Stimulated activated CD4-positive, alpha-beta T cell treated with anti-CD3 and anti-CD28 coated beads, TNF-alpha, amount 100 ng/mL, for 1 hour (primary cell): ENCODE measurements at regions not wholly inside any gene's neighbourhood (a gene's known extent, or its start where the extent isn't known, plus 50 kb on each side); places are given as distances from the start of the nearest gene placed in this dataset.

Experiments
- DNase-seq, 3 donors: peaks; one replicate each; pipeline ENCODE4 v3.0.0-alpha.2; 2020; ENCODE audit warnings: low read depth in 3 of 3, low spot score in 1 of 3

- DNase-seq: no peak
Measured at GRCh38 chr4:38189445-38189844, 229.2 kb downstream of the PTTG2 start.

DNA sequence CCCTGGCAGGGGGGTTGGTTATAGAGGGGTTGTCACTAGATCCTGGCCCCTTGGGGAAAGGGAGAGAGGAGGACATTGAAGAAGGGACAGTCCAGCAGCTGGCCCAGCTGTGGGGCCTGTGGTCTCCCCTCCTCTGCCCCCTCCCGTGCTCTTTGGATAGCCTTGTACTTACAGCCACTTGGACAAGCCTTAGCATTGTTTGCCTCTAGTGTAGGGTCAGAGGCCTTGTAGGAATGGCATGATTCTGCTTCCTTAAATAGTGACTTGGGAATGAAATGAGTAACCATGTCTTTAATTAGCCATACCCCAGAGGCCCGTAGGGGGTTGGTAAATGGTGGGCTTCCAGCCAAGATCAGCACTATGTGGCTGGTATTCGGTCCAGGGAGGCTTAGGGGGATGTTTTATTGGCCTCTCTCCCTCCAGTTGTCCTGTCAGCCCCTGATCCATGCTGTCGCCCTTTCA lies 230.6 kb downstream of the PTTG2 start:
- no peak for DNase-seq

GRCh38 chr4:38192516-38192915 lies 232.3 kb downstream of the PTTG2 start:
- no peak for DNase-seq

GRCh38 chr4:38193236-38193863 lies 233.2 kb downstream of the PTTG2 start:
- DNase-seq: no peak

DNA sequence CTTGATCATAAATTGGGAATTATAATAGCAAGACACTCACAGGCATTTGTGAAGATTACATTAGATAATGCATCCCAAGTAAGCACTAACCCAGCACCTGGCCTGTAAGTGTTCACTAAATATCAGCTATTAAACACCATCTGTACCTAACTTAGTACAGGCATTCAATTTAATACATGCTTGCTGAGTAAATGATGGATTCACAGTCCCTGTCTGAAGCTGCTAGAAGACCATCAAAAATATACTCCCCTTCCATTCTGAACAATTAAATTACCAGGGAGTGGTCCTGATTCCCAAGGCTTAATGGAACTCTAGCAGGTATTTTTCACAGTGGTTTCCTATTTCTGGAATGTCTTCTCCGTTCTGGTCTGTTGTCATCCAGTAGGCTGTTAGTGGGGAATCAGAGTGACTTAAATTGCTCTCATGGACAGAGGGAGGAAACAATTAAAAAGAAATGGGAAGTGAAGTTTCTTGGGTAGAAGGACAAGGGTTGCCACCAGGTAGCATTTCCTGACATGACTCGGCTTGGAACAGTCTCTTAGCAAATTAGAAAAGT lies 233.9 kb downstream of the PTTG2 start:
- no peak for DNase-seq

- DNase-seq: no peak
Measured at GRCh38 chr4:38195486-38195885, 235.3 kb downstream of the PTTG2 start.

- DNase-seq: no peak
Measured at GRCh38 chr4:38195911-38196310, 235.7 kb downstream of the PTTG2 start.

DNA sequence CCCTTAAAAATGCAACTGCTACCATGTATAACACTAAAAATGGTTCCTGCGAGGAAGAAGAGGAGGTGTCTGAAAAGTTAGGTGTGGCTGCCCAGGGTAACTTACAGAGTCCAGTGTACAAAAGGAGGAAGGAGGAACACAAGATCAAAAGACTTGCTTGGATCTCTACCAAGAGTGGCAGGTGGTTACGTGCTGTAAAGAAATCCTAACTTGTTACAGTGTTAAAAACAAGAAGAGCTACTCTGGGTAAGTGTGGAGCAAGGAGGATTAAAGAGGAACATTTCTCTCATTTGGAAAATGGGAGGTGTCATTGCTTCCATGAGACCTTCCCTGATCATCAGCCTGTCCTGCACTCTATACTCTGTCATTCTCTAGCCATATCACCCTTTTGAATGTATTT lies 242.0 kb downstream of the PTTG2 start:
- DNase-seq: no peak

- DNase-seq: no peak
Measured at GRCh38 chr4:38203609-38204008, 243.4 kb downstream of the PTTG2 start.

DNA sequence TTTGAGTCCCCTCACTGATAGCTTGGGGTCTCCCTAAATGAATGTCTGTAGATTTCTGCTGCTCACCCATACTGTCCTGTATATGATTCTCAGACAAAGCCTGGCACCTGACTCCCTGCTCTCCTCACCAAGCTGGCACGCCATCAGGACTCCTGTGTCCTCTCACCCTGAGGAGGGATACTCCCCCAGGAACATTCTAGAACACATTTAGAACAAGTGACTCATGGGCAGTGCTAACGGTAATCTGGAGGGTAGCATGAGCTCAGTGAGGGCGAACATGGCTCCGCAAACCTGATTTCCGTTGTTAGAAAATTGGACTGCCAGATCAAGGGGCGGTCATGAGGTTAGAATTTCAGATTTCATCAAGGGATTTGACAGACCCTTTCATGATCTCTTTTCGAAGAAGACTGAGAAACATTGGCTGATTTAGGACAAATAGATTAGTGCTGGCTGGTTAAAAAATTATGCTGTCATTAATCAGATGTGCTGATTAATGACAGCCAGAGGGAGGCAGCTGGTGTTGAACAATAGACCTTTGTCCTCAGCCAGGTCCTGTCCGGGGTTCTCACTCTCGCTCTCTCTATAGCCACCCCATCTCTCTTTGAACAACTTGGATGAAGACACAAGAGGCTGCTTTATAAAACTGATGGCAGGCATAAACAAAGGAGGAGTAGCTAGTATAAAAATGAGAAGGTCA lies 244.3 kb downstream of the PTTG2 start:
- no peak for DNase-seq

DNA sequence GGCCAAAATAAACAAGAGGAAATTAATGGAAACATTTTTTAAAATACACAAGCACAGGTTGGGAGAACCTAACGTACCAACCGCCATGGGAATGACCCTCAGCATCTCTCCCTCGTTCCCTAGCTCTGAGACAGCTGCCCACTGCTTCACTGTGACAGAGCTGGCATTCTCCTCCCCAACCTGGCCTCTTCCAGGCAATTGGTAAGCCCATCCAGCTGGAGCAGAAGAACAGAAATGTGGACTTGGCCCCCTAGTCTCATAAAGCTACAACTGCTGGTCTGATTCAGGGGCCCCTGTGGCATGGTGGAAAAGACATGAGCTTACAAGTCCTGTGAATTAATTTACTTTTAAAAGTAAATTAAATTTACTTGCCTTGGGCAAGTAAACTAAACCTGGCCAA lies 245.1 kb downstream of the PTTG2 start:
- no peak for DNase-seq

DNA sequence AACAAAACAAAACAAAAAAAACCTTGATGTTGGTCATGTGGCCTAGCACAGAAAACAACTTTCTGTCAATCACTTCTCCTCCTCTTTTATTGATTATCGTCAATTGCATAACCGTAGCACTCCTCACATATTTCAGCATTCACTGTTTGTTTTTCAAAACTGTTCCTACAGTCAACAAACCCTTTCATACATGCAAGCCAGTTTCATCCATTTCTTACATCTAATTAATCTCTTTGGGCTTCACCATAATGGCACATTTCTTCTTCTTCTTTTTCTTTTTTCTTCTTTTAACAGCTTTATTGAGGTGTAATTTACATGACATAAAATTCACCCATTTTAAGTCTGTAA lies 246.9 kb downstream of the PTTG2 start:
- no peak for DNase-seq

DNA sequence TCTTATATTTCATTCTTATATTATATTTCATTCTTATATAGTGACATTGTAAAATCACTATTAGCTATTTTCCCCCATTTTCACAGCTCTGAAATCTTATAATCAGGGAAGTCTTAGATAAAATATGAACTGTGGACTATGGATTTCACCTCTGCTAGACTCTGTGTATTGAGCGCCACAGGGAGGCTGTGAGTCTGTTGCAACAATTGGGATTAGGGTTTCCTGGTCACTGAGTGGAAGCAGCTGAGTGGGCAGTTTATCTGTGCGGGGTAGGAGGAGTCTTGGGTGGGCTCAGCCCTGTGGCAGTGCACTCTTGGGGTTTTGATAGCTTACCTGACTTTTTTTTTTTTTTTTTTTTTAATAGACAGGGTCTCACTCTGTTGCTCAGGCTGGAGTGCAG lies 249.5 kb downstream of the PTTG2 start:
- DNase-seq: no peak

- no peak for DNase-seq
Measured at GRCh38 chr4:38210396-38211114, 250.4 kb downstream of the PTTG2 start.

DNA sequence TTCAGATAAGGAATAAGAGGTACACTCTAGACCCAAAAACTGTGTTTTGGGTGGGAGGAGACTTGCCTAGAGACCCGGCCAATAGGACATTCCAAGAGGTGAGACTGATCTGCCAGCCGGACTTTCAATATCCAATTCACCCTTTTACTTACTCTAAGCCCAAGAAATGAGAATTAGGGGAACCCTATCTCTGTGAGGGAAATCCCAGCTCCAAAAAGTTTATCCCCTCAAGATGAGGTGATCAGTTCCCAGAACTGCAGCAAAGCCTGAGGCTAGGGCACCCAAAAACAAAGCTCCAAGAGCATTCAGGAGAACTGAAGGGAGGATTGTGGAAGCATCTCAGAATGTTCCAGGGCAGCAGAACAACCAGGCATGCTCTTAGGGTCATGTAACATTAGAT lies 251.7 kb downstream of the PTTG2 start:
- DNase-seq: no peak

GRCh38 chr4:38213083-38213805 lies 253.0 kb downstream of the PTTG2 start:
- no peak for DNase-seq

DNA sequence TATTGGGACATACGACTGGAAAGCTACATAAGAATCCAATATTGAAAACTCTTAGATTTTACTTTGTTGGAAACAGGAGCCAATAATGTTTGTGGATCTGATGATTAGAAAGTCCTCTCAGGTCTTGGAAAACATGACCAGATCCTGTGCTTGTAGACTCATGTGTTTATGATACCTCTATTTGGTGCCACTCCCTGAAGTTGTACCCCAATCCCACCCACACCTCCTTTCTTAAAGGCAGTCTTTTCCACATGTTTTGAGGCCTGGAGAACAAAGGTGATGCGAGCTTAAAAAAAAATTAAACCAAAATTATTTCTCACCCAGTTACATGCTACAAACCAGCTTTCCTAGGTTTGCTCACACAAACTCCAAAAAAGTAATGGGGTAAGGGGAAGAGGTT lies 262.7 kb downstream of the PTTG2 start:
- no peak for DNase-seq

DNA sequence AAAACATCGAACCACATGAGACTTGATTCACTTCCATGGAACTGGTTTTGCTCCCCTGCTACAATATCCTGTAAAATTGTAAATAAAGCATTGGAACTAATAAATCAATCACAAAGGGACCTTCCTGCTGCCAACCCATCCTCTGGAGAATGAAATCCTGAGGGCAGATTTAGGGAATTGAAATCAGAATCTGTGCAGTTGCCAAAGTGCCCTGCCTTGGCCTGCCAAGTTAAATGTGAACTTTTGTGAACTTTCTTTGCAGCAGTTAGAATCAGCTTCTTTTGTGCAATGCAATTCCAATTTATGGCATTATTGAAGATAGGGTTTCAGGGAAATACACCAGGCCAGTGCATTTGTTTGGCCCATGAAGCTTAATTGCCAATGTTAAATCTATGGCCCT lies 263.1 kb downstream of the PTTG2 start:
- no peak for DNase-seq

GRCh38 chr4:38223782-38224236 lies 263.6 kb downstream of the PTTG2 start:
- DNase-seq: no peak

GRCh38 chr4:38224850-38225249 lies 264.7 kb downstream of the PTTG2 start:
- DNase-seq: no peak

- no peak for DNase-seq
Measured at GRCh38 chr4:38226170-38226569, 266.0 kb downstream of the PTTG2 start.
